NCI-H82 treated with DMSO at 0.1 percent for 48 hours (cell line): ENCODE measurements at regions not wholly inside any gene's neighbourhood (a gene's known extent, or its start where the extent isn't known, plus 50 kb on each side); places are given as distances from the start of the nearest gene placed in this dataset.
"Not testable (repeated sequence)": the region's sequence is repeated elsewhere in the genome, so short reads cannot be mapped to it uniquely, and the experiment has no call there.

Experiments used
- DNase-seq: peaks from one replicate; lab custom pipeline; 2025; ENCODE audit not compliant: unreplicated experiment; lab: John Stamatoyannopoulos, UW

- no peak for DNase-seq
These were observed 1979.1 kb upstream of the CDH9 start for GRCh38 chr5:29017501-29017900.

- no peak for DNase-seq
These were observed 1977.7 kb upstream of the CDH9 start for GRCh38 chr5:29016067-29016466.

- no peak for DNase-seq
These were observed 1977.1 kb upstream of the CDH9 start for GRCh38 chr5:29015523-29015922.

DNA sequence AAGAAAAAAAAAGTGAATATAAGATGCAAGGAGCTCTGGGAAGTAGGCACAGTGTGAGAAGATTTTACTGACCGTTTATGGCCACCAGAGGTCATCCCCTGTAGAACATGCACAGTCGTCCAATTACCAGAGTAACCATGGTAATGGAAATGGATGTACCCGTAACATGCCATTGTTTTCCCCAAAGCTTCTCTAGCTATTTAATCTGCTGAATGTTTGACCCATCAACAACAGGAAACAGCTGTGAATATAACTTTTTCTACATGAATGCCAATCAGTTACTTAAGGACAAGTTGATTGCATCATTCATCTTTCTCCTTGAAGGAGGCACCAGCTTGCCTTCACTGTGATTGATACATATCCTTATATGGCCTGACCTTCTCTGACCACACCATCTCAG is 1967.0 kb upstream of the CDH9 start:
- no peak for DNase-seq

DNA sequence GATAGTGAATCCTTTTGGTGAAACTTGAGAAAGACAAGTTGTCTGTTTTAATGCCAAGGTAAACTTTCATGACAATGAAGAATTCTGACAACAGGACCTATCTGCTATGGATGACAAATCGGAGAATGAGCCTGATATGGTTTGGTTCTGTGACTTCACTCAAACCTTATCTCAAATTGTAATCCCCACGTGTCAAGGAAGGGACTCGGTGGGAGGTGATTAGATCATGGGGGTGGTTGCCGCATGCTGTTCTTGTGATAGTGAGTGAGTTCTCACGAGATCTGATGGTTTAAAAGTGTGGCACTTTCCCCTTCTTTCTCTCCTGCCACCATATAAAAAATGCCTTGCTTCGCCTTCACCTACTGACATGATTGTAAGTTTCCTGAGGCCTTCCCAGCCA is 1964.1 kb upstream of the CDH9 start:
- no peak for DNase-seq

DNA sequence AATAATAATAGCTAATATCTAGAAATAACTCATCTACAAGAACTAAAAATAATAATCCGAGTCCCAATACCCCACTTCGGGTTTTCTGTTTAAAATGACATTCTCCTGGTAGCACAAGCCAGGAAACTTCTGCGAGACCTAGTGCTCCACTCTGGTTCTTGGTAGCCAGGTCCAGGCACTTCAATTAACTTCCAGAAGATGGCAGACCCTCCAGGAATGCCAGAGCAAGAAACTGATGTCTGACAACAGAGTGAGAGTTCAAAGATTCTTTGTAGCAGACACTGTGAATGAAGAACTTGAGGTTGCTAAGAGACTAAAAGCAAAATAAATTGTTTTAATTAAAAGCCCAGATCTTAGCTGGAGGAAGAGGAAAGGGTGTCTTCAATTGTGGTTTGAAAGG is 1963.3 kb upstream of the CDH9 start:
- DNase-seq, result no peak

GRCh38 chr5:28984639-28985038 is 1946.3 kb upstream of the CDH9 start:
- DNase-seq, result no peak

GRCh38 chr5:28975508-28975907 is 1937.1 kb upstream of the CDH9 start:
- DNase-seq, result no peak

- DNase-seq, result no peak
These were observed 1929.5 kb upstream of the CDH9 start for GRCh38 chr5:28967848-28968247.

DNA sequence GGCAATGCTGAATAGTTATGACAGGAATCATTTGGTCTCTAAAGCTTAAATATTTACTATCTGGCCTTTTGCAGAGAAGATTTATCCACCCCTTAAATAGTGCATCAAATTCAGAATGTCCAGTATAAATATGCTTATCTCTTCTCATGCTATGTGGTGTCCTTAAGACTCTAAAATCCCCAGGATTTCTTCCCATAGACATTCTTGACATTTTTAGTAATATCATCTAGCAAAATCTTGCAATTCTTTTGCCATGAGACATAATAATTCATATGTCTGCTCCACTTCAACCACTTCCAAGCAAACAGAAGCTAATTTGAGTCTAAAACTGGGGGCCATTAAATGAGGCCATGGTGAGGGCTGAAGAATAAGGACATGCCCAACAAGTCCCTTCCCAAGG is 1923.4 kb upstream of the CDH9 start:
- no peak for DNase-seq

GRCh38 chr5:28958581-28958980 is 1920.2 kb upstream of the CDH9 start:
- no peak for DNase-seq

DNA sequence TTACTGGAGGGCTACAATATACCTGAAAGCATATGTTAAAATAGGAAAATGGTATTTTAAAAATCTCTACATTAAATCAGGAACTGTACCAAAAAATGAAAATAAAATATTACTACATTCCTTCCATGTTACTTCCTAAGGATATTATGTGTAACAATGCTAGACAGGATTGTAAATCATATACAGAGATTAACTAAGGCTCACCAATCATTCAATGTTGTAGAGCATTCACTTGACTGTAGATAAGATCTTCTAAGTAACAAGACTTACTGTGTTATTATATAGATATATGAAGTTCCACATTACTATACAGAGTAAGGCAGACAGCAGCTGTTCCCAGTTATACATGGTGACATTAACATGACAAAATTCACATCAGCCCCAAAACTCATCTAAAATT is 1919.1 kb upstream of the CDH9 start:
- DNase-seq, result no peak

- no peak for DNase-seq
These were observed 1915.7 kb upstream of the CDH9 start for GRCh38 chr5:28954074-28954473.

DNA sequence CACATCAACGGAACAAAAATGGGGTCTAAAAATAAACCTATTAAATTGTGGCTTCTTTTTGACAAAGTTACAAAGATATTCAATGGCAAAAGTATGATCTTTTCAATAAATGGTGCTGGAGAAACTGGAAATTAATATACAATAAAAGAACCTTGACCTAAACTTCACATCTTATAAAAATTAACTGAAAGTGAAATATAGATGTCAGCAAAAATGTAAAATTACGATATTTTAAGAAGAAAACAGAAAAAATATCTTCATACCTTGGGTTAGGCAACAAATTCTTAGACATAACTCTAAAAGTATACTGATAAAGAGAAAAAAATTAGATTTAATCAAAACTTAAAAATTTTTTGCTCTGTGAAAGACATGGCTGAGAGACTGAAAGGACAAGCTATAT is 1909.5 kb upstream of the CDH9 start:
- no peak for DNase-seq

DNA sequence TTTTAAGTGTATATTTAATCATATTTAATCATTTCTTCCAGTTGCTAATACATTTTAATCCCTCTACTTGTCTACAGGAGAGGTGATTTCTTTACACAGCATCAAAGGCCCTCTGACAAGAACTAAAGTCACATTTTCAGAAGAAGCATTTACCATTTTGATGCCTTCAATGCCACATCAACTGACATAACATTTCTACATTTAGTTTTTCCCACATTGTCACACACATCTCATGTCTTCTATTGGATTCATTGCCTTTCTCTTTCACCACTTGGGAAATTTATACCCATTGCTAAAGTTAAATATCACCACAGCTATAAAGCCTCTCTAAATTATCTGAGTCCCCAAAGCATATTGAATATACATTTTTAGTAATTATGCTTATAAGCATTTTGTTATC is 1907.5 kb upstream of the CDH9 start:
- no peak for DNase-seq

DNA sequence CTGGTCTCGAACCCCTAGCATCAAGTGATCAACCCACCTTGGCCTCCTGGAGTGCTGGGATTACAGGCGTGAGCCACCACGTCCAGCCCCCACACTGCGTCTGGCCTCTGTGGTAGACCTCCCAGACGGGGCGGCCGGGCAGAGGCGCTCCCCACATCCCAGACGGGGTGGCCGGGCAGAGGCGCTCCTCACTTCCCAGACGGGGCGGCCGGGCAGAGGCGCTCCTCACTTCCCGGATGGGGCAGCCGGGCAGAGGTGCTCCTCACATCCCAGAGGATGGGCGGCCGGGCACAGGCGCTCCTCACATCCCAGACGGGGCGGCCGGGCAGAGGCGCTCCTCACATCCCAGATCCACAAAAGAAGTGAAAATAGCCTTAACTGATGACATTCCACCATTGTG is 1891.0 kb upstream of the CDH9 start:
- DNase-seq, result not testable (repeated sequence)

- not testable (repeated sequence) for DNase-seq
These were observed 1890.0 kb upstream of the CDH9 start for GRCh38 chr5:28928327-28928790.

DNA sequence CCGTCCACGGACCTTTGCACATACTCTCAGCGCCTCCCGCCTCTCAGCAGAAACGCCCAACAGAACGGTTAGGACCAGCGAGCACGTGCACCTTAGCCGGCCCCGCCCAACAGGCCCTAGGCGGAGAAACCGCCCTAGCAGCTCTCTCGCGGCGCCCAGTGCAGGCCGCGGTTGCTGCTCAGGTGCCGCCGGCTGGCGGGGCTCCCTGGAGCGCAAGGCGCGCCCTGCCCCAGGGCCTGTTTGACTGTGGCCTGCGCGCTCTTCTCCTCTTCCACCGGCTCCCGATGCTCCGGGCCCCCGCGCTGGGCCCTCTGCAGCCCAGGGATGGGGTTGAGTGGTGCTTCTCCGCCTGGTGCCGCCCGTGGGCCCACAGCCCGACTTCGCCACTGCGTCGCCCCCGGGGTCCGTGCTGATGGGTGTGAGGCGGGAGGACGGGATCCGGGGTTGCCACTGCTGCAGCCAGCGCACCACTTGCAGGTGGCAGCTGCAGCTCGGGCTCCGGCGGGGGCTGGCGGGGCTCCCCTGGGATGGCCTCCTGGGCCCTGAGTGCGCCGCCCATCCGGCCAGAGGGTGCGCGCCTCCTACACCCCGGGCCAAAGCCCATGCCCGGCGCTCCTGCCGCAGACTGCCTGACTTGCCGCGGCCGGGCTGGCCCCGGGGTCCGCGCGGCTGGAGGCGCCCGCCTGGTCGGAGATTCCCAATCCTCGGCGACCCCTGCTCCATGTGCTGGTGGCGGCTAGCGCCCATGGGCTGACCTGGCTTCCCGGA is 1889.4 kb upstream of the CDH9 start:
- no peak for DNase-seq

DNA sequence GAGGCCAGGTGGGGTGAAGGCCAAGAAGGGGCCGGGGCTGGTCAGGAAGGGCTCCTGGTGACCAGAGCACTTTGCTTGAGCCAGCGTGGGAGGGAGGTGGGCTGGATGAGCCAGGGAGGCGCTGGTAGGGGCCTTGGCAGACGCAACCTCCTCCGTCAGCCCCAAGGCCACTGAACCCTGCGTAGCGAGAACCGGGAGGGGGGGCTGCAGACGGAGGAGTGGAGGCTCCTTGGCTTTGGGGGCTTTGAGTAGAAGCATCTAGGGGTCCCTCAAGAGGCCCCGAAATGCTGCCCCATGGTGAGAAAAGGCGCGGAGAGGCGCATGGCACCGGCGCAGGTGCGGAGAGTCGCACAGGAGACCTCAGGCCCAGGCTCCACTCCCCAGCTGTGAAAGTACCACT is 1888.0 kb upstream of the CDH9 start:
- no peak for DNase-seq

DNA sequence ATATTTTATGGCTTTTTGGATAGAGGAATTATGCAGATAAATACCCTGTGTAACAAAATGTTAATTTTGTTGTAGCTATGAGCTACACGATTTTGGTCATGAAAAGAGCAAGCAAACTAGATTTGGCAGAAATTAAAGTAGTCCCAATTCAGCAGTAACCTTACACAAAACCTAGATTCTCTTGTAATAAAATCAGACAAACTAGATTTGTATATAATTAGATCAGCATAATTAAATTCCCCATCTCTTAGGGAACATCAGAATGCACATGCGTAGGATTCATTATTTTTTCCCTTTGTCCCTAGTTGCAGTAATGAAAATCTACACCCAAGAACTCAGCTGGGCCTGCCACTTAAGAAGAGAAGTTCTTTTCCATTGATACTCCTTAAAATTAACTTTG is 1879.2 kb upstream of the CDH9 start:
- DNase-seq, result no peak

DNA sequence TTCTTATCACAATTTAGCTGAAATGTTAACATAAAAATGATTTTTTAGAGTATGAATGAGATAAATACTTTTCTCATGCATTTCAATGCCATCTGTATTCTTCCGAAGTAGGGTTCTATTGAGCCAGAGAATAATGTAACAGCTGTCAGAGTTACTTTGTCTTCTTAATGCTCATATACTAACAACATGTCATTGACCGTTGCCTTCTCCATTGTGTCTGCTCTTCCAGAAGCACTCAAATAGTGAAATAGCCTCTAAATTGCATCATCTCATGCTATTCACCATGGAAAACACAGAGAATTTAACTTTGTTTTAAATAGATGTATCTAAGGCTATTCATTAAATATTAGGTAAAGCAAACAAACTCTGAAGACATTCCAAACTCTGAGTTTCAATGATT is 1875.9 kb upstream of the CDH9 start:
- no peak for DNase-seq

DNA sequence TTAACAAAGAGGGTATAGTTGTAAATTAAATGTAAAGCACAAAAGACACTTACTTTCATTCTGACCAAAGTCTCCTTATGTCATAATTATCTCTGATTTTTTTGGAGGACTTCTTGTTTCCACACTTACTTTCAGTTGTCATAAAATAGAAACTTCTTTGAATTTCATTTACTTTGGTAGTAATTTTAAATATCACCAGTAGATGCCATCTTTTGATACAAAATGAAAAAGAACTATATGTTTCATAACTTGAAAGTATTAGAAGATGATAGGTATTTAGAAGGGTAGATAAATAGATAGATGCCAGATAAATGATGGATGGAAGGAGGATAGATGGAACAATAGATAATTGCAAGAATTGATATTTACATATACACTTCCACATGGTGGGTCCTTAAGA is 1865.3 kb upstream of the CDH9 start:
- no peak for DNase-seq

DNA sequence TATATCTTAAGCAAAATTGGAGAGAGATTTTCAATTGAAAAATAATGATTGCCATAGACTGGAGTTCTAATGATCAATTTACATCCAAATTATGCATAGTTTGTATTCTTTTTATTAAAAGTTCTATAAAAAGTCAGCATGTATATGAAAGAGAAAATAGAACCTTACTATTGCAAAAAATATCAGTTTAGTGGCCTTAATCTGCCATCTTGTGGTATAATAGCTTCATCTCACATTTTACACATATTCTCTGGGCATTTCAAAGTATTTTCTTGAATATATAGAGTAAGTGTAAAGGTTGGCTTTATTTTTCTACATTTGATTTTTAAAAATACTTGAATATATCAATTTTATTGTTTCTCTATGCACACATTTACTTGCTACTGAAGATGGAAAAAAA is 1858.6 kb upstream of the CDH9 start:
- no peak for DNase-seq
